Hematopoietic multipotent progenitor cell treated with erythropoietin and hydrocortisone succinate and interleukin-3 and kit ligand, for 6 days (in vitro differentiated cells): ENCODE measurements at regions not wholly inside any gene's neighbourhood (a gene's known extent, or its start where the extent isn't known, plus 50 kb on each side); places are given as distances from the start of the nearest gene placed in this dataset.

ENCODE experiments used
- DNase-seq: peaks from one replicate; pipeline ENCODE4 v3.0.0-alpha.2; 2015

GRCh38 chr9:36728651-36729520, 156.2 kb downstream of the MELK start:
- DNase-seq: peak; percentile 79

- DNase-seq: no peak
Observed at GRCh38 chr9:36729906-36730305, 157.2 kb downstream of the MELK start.

- DNase-seq: no peak
Observed at GRCh38 chr9:36730414-36730813, 157.7 kb downstream of the MELK start.

GRCh38 chr9:36731068-36731956, 158.6 kb downstream of the MELK start:
- no peak for DNase-seq

- DNase-seq: no peak
Observed at GRCh38 chr9:36734737-36735136, 162.0 kb downstream of the MELK start.

GRCh38 chr9:36736648-36737047, 164.0 kb downstream of the MELK start:
- DNase-seq: no peak

- no peak for DNase-seq
Observed at GRCh38 chr9:36738318-36738976, 165.8 kb downstream of the MELK start.

GRCh38 chr9:36739373-36740116, 166.8 kb downstream of the MELK start:
- DNase-seq: no peak

GRCh38 chr9:36742264-36742663, 169.6 kb downstream of the MELK start:
- no peak for DNase-seq

GRCh38 chr9:36744678-36745077, 172.0 kb downstream of the MELK start:
- DNase-seq: no peak

GRCh38 chr9:36745977-36746376, 173.3 kb downstream of the MELK start:
- DNase-seq: no peak

GRCh38 chr9:36746415-36746814, 173.7 kb downstream of the MELK start:
- no peak for DNase-seq

GRCh38 chr9:36748322-36748899, 175.7 kb downstream of the MELK start:
- peak; percentile 78 for DNase-seq

GRCh38 chr9:36749461-36749860, 176.8 kb downstream of the MELK start:
- DNase-seq: no peak

GRCh38 chr9:36750630-36751029, 177.9 kb downstream of the MELK start:
- DNase-seq: no peak

- DNase-seq: no peak
Observed at GRCh38 chr9:36755019-36755418, 182.3 kb downstream of the MELK start.

GRCh38 chr9:36759141-36759540, 186.4 kb downstream of the MELK start:
- peak; percentile 63 for DNase-seq

- DNase-seq: no peak
Observed at GRCh38 chr9:36759976-36760375, 187.3 kb downstream of the MELK start.

- peak; percentile 55 for DNase-seq
Observed at GRCh38 chr9:36760667-36761420, 188.1 kb downstream of the MELK start.

- no peak for DNase-seq
Observed at GRCh38 chr9:36762958-36763357, 190.3 kb downstream of the MELK start.

GRCh38 chr9:36763778-36764177, 191.1 kb downstream of the MELK start:
- DNase-seq: no peak
